GM12878 (cell line): ENCODE measurements at regions not wholly inside any gene's neighbourhood (a gene's known extent, or its start where the extent isn't known, plus 50 kb on each side); places are given as distances from the start of the nearest gene placed in this dataset.

Source experiments
- BCL3 ChIP-seq: IDR thresholded peaks from 2 replicates; pipeline ENCODE4 v1.6.1; 2011; ENCODE audit warnings: borderline replicate concordance, low read depth, mild to moderate bottlenecking, moderate library complexity, low read length; ENCODE audit not compliant: insufficient read depth, poor library complexity, severe bottlenecking
- CEBPB ChIP-seq, 2 experiments: fragments of 150-350 bp in 1 of 2; IDR thresholded peaks; 2 replicates each; pipeline ENCODE4 v1.6.1; 2012 to 2014; ENCODE audit warnings: low read depth in 2 of 2, low read length in 2 of 2, borderline replicate concordance in 1 of 2, inconsistent platforms in 1 of 2
- CHD1 ChIP-seq: IDR thresholded peaks from 2 replicates; pipeline ENCODE4 v1.6.1; 2012; ENCODE audit warnings: low read depth, low read length, improper control_type of control experiment
- CHD2 ChIP-seq: IDR thresholded peaks from 2 replicates; pipeline ENCODE4 v1.6.1; 2011; ENCODE audit warnings: low read depth, low read length, improper control_type of control experiment, borderline replicate concordance
- CTCF ChIP-seq, 3 experiments: IDR thresholded peaks in 2 of 3; conservative IDR thresholded peaks in 1 of 3; 2 replicates each; pipeline ENCODE4 v1.5.1; 2011; ENCODE audit warnings: low read depth in 3 of 3, low read length in 3 of 3, mild to moderate bottlenecking in 3 of 3, control low read depth in 2 of 3, moderate library complexity in 2 of 3, inconsistent platforms in 1 of 3, mixed read lengths in 1 of 3; ENCODE audit not compliant: control insufficient read depth in 2 of 3, insufficient read depth in 1 of 3; ENCODE audit errors: extremely low read depth in 1 of 3
- EP300 ChIP-seq, 2 experiments: fragments of 150-350 bp in 1 of 2; IDR thresholded peaks; 2 replicates each; pipeline ENCODE4 v1.6.1; 2011 to 2012; ENCODE audit warnings: low read depth in 2 of 2, low read length in 2 of 2, borderline replicate concordance in 1 of 2, improper control_type of control experiment in 1 of 2, inconsistent platforms in 1 of 2; ENCODE audit not compliant: control insufficient read depth in 1 of 2
- FOS ChIP-seq: IDR thresholded peaks from 3 replicates; pipeline ENCODE4 v1.6.1; 2011; ENCODE audit warnings: borderline replicate concordance; ENCODE audit not compliant: insufficient read length; ENCODE audit errors: extremely low read depth
- MAX ChIP-seq: IDR thresholded peaks from 2 replicates; pipeline ENCODE4 v1.6.1; 2012; ENCODE audit warnings: low read depth, low read length, improper control_type of control experiment
- MXI1 ChIP-seq: fragments of 150-350 bp; IDR thresholded peaks from 2 replicates; pipeline ENCODE4 v1.6.1; 2011; ENCODE audit warnings: low read depth, mild to moderate bottlenecking, inconsistent platforms, low read length, improper control_type of control experiment
- PBX3 ChIP-seq: IDR thresholded peaks from 2 replicates; pipeline ENCODE4 v1.6.1; 2011; ENCODE audit warnings: mild to moderate bottlenecking, low read depth, low read length, moderate library complexity; ENCODE audit not compliant: insufficient replicate concordance
- POLR2AphosphoS5 ChIP-seq: IDR thresholded peaks from 2 replicates; pipeline ENCODE4 v1.6.1; 2011; ENCODE audit warnings: mild to moderate bottlenecking, low read length, inconsistent platforms
- TAF1 ChIP-seq: IDR thresholded peaks from 2 replicates; pipeline ENCODE4 v1.6.1; 2011; ENCODE audit warnings: mild to moderate bottlenecking, low read depth, low read length, borderline replicate concordance
- ZZZ3 ChIP-seq: IDR thresholded peaks from 2 replicates; pipeline ENCODE4 v1.6.1; 2011; ENCODE audit warnings: low read depth; ENCODE audit not compliant: control insufficient read depth, insufficient read length

- TF ChIP-seq CEBPB (IDR thresholded peaks at IDR 0.05; ENCODE audit: borderline replicate concordance in 1 of 2, low read depth in 2 of 2, low read length in 2 of 2) (no peak), MXI1 (no peak), EP300 (IDR thresholded peaks at IDR 0.05; ENCODE audit: borderline replicate concordance in 1 of 2, control insufficient read depth in 1 of 2, low read depth in 2 of 2, low read length in 2 of 2) (no peak), BCL3 (no peak), FOS (no peak), CTCF (IDR thresholded peaks at IDR 0.05 in 2 of 3, conservative IDR thresholded peaks at IDR 0.05 in 1 of 3; ENCODE audit: control insufficient read depth in 2 of 3, extremely low read depth in 1 of 3, insufficient read depth in 1 of 3, low read depth in 3 of 3, low read length in 3 of 3) (no peak), CHD1 (no peak), PBX3 (no peak), ZZZ3 (no peak), POLR2AphosphoS5 (no peak), MAX (no peak), TAF1 (no peak), CHD2 (no peak)
These were observed 213.1 kb downstream of the TBC1D2B start for GRCh38 chr15:77864211-77865105.
